K562 (cell line): ENCODE measurements at regions not wholly inside any gene's neighbourhood (a gene's known extent, or its start where the extent isn't known, plus 50 kb on each side); places are given as distances from the start of the nearest gene placed in this dataset.

ENCODE experiments used
- DNMT1 ChIP-seq: fragments of 450-650 bp; IDR thresholded peaks from 2 replicates; pipeline ENCODE4 v1.6.1; 2016; ENCODE audit warnings: antibody characterized with exemption, mild to moderate bottlenecking
- TF ChIP-seq, protein P1 (sequence below): fragments of 250-450 bp; sonication (Bioruptor Pico); IDR thresholded peaks from 2 replicates; pipeline ENCODE4 v1.9.0; 2021; ENCODE audit warnings: mild to moderate bottlenecking, inconsistent platforms

DNA sequence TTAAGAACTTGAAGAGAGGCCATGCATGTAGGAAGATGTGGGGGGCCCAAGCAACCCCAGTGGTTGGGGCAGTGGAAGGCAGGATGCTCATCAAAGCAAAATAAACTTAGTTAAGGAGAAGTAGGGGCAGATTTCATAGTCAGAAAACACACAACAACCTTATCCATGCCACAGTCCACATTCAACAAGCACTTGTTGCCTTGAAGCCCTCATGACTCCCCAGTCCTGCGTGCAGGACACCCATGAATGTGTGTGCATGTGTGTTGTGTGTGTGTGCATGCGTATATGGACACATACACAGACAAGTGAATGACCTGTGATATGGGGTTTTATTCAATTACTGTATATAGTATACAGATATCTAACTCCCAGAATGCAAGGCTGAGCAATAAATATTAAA is 186.9 kb downstream of the PSMG1 start:
- no peak for TF ChIP-seq DNMT1
- TF ChIP-seq, protein P1, sequence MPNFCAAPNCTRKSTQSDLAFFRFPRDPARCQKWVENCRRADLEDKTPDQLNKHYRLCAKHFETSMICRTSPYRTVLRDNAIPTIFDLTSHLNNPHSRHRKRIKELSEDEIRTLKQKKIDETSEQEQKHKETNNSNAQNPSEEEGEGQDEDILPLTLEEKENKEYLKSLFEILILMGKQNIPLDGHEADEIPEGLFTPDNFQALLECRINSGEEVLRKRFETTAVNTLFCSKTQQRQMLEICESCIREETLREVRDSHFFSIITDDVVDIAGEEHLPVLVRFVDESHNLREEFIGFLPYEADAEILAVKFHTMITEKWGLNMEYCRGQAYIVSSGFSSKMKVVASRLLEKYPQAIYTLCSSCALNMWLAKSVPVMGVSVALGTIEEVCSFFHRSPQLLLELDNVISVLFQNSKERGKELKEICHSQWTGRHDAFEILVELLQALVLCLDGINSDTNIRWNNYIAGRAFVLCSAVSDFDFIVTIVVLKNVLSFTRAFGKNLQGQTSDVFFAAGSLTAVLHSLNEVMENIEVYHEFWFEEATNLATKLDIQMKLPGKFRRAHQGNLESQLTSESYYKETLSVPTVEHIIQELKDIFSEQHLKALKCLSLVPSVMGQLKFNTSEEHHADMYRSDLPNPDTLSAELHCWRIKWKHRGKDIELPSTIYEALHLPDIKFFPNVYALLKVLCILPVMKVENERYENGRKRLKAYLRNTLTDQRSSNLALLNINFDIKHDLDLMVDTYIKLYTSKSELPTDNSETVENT = no peak
